ENCODE measurements at regions not wholly inside any gene's neighbourhood (a gene's known extent, or its start where the extent isn't known, plus 50 kb on each side); places are given as distances from the start of the nearest gene placed in this dataset.
A peak's percentile ranks its signal among the peaks of the same experiment; 100 is the strongest.

DNA sequence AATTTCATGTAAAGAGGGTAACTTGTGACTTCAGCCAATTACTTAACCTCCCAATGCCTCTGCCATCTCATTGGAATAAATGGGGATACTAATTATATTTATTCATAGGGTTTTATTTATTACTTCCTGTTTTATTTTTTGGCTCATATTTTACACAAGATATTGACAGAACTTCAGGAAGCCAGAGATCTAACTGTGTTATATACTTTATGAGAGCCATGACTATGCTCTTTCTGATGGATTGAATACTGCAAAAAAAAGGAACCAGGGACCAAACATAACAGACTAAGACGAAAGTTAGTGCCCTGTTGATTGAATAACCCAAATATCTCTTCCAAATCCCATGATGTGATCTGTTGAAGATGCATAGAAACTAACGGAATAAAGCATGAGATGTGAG lies 243.3 kb upstream of the STARD13 start:
- TF ChIP-seq ZFX (IDR thresholded peaks at IDR 0.05): no peak
- no peak overlapping the region for H3K27ac ChIP-seq

DNA sequence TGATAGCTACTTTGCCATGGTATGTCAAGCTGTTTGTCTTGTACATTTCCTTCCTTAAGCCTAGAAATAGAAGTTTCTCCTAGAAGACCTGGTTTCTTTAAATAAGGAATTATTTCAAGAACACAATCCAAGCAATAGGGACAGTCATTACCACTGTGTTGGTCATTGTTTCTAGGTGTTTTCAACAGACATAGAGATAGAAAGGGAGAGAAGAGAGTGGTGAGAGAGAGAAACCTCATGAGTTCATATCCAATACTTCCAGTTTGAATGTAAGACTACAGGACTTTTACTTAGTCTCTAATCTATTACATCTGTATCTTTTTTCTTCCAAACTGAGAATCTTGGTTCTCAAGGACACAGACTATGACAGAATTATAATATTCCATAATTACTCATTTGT lies 245.9 kb upstream of the STARD13 start:
- no peak for TF ChIP-seq ZFX (IDR thresholded peaks at IDR 0.05)
- TF ChIP-seq, protein P1, sequence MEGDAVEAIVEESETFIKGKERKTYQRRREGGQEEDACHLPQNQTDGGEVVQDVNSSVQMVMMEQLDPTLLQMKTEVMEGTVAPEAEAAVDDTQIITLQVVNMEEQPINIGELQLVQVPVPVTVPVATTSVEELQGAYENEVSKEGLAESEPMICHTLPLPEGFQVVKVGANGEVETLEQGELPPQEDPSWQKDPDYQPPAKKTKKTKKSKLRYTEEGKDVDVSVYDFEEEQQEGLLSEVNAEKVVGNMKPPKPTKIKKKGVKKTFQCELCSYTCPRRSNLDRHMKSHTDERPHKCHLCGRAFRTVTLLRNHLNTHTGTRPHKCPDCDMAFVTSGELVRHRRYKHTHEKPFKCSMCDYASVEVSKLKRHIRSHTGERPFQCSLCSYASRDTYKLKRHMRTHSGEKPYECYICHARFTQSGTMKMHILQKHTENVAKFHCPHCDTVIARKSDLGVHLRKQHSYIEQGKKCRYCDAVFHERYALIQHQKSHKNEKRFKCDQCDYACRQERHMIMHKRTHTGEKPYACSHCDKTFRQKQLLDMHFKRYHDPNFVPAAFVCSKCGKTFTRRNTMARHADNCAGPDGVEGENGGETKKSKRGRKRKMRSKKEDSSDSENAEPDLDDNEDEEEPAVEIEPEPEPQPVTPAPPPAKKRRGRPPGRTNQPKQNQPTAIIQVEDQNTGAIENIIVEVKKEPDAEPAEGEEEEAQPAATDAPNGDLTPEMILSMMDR (conservative IDR thresholded peaks at IDR 0.05): no peak
- H3K27ac ChIP-seq: no peak overlapping the region

DNA sequence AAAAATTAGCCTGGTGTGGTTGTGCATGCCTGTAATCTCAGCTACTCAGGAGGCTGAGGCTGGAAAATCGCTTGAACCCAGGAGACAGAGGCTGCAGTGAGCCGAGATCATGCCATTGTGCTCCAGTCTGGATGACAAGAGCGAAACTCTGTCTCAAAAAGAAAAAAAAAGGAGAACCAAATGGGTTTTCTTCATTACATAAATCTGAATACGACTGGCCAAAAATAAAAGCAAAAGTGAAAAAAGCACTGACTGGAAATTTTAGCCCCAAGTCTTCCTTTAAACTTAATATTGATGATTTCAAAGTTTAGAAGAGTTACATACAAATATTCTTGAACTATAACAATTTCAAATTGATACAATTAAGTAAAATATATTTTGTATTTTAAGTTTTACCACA lies 249.5 kb upstream of the STARD13 start:
- no peak for TF ChIP-seq ZFX (IDR thresholded peaks at IDR 0.05)
- no peak overlapping the region for H3K27ac ChIP-seq

DNA sequence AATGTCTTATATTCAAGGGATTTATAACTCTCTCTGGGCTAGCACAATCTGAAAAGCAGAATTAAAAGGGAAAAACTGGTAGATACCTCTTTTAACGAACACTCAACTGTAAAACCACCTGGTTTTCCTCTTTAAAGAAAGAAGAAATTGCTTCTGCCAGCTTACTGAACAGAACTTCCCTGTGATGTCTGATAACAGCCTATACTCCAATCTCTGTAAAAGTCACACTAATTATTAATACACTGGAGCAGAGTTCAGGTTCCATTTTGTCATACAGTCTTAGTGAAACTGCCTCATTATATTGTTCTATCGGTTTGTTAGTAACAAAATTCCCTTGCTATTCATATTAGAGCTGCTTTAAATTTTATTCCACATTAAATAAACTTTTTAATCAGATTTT lies 251.0 kb upstream of the STARD13 start:
- no peak overlapping the region for H3K27ac ChIP-seq
- no peak for TF ChIP-seq ZFX (IDR thresholded peaks at IDR 0.05)
- TF ChIP-seq, protein P1 (conservative IDR thresholded peaks at IDR 0.05): no peak

DNA sequence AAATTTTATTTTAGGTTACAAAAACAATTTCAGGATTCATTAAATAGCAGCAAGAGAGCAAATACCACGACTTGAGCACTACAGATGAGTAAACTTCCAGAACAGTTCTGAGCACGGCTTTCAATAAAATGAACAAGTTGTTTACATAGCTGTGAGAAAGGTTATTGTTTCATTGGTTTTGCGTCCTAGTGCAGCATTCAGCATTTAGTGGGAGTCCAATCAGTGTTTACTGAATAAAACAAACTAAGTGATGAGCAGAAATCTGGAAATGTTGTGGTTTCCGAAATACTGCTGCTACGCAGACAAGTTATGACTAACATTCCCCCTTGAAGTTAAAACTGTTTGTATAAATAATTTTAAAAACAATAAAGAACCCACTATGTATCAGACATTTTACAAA lies 251.5 kb upstream of the STARD13 start:
- no peak overlapping the region for H3K27ac ChIP-seq
- no peak for TF ChIP-seq ZFX (IDR thresholded peaks at IDR 0.05)
- TF ChIP-seq, protein P1 (conservative IDR thresholded peaks at IDR 0.05): no peak

DNA sequence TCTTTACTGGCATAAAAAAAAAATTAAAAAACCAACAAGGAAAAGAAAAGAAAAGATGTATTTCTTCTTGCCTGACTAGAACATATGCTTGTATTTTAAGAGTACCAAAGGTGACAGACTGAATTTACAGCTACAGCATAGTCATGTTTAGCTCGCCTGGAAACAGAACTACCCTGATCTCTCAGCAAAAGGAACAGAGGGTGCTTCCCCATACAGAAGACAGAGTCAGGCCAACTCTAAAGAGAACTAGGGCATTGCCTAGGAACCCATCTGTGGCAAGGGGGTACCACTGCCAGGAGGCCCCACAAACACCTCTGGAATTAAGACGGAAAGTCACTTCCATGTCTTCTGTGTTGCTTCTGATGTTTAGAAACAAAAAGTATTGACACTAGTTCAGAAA lies 252.1 kb upstream of the STARD13 start:
- TF ChIP-seq, protein P1 (conservative IDR thresholded peaks at IDR 0.05): no peak
- no peak for TF ChIP-seq ZFX (IDR thresholded peaks at IDR 0.05)
- H3K27ac ChIP-seq: no peak overlapping the region; the same call in 1 of the 2 replicates

DNA sequence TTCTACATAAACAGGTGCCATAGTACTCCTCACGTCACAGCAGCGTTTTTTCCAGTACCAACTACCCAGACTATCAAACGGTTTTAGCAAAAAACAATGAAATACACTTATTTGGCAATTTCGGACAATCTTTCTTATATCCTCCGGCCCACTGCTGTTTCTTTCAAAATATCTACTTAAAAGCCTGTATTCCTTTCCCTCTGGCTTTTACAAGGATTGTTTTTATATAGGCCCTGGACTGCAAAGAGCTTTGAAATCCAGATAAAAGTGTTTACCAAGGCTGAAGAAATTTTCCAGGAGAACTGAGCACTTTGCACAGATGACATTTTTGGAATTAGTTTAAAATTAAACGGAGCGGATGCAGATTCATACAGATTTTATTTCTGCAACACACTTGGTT lies 255.9 kb upstream of the STARD13 start:
- no peak overlapping the region for H3K27ac ChIP-seq
- no peak for TF ChIP-seq ZFX (IDR thresholded peaks at IDR 0.05)
- TF ChIP-seq, protein P1 (conservative IDR thresholded peaks at IDR 0.05): no peak

DNA sequence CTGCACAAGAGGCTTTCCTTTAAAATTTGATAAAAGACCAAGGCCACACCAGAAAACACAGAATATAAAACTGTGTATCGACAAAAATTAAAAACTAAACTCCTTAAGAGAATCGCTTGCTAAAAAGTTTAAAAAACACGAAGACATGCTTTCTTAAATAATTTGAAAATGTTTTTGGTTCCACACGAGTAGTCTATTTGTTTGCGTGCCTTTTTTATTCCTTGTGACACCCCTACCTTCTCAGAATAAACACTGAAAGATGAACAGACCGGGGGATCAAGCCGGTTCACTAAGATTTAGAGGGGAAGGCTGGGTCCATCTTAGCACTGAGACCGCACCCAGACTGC lies 256.4 kb upstream of the STARD13 start:
- H3K27ac ChIP-seq: peak overlapping the region; percentile 77
- no peak for TF ChIP-seq ZFX (IDR thresholded peaks at IDR 0.05)
- TF ChIP-seq, protein P1 (conservative IDR thresholded peaks at IDR 0.05): no peak

All from C4-2B (cell line).